GM18498 (cell line): ENCODE measurements at regions not wholly inside any gene's neighbourhood (a gene's known extent, or its start where the extent isn't known, plus 50 kb on each side); places are given as distances from the start of the nearest gene placed in this dataset.

Experiments
- ATAC-seq: cut with Tn5 transposase; IDR thresholded peaks from one replicate; pipeline ENCODE4 v1.9.1; 2021; ENCODE audit warnings: mild to moderate bottlenecking, moderate library complexity; ENCODE audit not compliant: unreplicated experiment

DNA sequence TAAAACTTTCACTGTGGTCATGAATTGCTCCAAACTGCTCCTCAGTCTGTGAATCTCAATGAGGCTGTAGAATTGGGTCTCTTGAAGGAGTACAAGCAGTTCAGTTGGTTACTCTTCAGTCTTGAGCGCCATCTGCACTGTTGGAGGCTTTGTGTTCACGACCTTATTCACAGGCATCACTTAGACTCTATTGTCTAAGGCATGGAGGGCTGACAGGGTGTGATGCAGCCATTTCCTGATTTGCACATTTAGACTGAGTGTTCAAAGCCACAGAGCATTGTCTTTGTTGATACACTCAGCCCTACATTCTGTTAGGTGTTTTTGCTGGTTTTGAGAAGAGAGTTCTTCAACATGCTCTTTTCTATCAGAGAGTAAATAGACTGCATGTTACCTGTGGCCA, 355.9 kb upstream of the RIOK2 start:
- no peak for ATAC-seq

- no peak for ATAC-seq
Observed at GRCh38 chr5:97541864-97542263, 358.8 kb upstream of the RIOK2 start.

DNA sequence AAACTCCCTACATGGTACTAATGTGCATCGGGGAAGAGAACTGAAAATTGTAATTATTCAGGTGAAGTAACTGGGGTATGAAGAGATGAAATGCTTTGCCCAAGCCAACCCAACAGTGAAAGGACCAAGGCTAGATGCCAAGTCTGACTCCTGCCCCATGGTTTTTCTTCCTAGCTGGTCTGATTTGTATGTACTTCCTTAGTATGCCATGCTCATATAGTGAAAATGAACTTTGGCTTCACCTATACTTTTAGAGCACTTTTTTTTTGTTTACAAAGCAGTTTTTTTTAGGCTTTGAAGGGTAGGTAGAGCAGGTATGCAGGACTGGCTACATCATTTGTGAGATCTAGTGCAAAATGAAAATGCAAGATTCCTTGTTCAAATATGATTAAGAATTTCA, 359.4 kb upstream of the RIOK2 start:
- no peak for ATAC-seq

GRCh38 chr5:97543166-97543565, 360.1 kb upstream of the RIOK2 start:
- ATAC-seq: no peak

DNA sequence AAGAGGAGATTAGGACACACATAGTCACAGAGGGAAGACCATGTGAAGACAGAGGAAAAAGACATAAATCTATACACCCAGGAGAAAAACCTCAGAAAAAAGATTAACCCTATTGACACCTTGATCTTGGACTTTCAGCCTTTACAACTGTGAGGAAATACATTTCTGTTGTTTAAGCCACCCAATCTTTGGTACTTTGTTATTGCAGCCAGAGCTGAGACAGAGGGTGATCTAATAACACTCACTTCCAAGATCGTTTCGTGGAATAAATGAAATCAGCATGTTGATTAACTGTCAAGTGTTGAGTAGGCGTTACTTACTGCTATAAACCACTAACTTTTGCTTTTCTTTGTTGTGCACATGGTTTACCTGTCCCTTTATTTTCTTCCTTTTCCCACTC, 361.2 kb upstream of the RIOK2 start:
- ATAC-seq: no peak

- no peak for ATAC-seq
Observed at GRCh38 chr5:97544678-97545077, 361.6 kb upstream of the RIOK2 start.

GRCh38 chr5:97545446-97545845, 362.4 kb upstream of the RIOK2 start:
- no peak for ATAC-seq

DNA sequence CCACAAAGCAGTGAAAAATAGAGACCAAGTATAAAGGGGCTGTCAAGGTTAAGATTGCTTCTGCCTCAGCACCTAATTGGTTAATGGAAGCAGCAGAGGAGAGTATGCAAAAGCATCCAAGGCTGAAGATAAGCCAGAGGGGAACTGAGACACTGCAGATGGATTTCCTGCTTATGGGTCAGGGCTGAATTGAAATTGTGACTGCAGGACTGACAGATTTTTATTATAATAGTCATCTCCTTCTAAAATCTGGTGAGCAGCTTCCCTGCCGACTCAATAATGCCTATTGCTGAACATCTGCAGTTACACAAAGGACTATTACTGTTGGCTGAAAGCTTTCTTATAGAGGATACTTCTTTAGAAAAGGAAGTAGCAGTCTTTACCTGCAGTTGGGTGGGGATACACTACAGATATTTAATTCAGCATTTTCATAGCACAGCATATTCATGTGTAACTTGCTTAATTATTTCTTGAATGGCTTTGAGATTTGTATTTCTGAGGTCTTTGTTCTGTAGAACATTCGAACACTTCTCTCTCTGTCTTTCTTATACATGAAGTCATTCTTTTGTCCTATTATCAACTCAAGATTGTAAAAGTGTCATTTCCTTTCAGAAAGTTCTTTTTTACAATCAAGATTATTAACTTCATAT, 363.0 kb upstream of the RIOK2 start:
- ATAC-seq: no peak

- ATAC-seq: no peak
Observed at GRCh38 chr5:97547430-97547829, 364.4 kb upstream of the RIOK2 start.

DNA sequence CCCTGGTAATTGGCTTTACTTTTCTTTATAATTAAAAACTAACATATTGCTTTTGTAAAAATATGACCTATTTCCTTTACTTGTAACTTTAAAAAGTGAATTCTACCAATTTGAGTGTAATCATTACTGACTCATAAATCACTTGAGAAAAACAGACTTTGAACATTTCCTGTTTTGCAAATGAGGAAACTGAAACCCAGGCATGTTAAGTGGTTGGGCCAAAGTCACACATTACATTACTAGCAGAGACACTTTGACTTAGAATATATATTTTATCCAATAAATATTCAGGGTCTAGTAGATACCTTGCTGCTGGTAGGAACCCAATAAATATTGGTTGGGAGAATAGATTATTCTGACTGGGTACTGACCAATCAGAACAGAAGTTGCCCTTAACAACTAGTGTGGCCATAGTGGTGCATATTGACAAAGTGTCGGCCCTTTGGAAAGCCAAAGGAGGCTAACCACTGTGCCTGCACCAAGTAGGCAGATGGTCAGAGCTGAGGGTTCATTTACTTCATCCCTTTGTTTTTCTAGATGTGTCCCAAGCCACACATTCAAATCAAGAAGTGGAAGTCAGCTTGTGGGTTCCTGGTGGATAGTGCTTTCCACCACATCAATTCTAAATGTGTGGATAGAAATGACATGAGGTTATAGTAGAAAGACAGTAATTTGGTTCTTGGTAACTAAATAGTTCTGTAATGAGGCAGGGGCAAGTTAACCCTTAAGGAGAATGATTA, 365.1 kb upstream of the RIOK2 start:
- ATAC-seq: peak; percentile 83

- ATAC-seq: no peak
Observed at GRCh38 chr5:97548739-97549080, 365.7 kb upstream of the RIOK2 start.

- ATAC-seq: no peak
Observed at GRCh38 chr5:97549496-97549895, 366.4 kb upstream of the RIOK2 start.

GRCh38 chr5:97550164-97550563, 367.1 kb upstream of the RIOK2 start:
- ATAC-seq: no peak

DNA sequence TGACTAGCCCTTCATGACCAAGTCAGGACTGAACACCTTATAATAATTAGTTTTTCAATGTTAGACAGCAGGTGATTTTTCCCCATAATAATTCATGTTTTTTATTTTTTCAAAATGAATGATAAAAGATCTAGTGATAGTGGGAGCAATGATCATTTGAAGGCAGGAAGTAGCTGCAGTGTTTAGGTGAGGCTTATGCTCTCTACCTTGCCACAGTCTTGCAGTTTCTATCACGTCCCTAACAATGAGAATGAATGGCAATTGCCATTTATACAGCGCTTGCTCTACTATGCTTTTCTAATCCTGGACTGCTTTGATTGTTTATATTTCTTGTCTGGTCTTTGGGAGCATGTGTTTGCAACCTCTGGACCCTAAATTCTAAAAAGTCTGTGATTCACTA, 367.8 kb upstream of the RIOK2 start:
- ATAC-seq: no peak

DNA sequence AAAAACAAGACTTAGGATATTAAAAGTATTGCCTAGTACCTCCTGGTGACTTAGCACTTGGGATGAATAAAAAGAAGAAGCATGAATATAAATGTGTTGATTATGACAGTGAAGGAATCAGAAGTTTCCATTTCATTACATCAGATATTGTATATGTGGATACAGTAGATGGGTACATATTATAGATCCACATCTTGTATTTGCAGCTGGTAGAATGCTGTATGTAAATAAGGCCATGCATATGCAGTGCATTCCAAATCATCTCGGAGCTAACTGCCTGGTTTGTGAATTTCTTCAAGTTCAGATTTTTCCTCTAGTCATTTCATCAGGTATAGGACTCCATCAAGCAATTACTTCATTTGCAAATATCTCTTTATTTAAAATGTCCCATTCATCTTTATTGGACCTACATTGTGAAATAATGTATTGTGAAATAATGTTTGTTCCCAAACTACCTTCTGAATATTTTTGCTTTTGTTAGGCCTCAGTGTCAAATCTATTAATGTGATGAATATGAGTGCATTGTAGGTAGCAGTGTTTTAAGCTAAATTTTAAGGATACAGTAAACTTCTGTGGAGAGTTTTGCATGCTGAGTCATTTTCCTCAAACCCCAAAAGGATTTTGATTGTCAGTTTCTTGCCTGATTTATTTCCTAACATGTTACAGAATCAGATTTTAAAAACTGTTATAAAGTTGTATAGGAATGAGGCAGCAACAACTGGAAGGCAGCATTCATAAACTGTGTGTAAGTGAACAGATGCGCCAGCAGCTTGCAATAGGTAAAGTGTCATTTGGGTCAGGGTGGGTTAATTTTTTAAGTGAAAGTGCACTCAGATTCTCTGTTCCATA, 370.8 kb upstream of the RIOK2 start:
- no peak for ATAC-seq

DNA sequence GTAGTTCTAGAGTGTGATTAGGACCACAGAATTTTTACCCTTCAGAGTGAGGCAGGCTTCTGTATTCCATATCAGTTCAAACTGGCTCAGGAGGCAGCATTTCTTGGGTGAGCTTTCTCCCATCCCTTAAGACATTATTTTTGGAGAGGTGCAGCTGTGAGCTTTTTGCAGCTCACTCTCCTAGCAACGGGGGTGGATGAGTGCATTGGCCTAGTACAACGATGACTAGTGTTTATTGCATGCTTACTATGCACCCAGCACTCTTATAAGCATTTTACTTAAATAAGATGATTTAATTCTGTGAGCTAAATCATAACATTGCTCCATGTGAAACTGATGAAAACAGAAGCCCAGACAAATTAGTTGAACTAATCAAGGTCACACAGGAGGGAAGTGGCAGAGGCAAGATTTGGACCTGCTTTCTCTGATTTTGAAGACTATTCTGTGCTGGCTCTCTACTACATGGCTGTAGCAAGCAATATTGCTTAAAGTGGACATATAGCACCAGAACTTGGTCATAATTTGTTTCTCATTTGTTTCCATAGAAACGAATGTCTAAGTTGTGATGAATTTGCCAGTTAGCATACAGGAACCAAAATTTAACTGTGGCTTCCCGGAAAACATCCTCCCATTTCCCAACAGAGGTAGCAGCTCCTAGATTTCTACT, 372.1 kb upstream of the RIOK2 start:
- ATAC-seq: no peak

GRCh38 chr5:97555644-97555981, 372.6 kb upstream of the RIOK2 start:
- no peak for ATAC-seq

DNA sequence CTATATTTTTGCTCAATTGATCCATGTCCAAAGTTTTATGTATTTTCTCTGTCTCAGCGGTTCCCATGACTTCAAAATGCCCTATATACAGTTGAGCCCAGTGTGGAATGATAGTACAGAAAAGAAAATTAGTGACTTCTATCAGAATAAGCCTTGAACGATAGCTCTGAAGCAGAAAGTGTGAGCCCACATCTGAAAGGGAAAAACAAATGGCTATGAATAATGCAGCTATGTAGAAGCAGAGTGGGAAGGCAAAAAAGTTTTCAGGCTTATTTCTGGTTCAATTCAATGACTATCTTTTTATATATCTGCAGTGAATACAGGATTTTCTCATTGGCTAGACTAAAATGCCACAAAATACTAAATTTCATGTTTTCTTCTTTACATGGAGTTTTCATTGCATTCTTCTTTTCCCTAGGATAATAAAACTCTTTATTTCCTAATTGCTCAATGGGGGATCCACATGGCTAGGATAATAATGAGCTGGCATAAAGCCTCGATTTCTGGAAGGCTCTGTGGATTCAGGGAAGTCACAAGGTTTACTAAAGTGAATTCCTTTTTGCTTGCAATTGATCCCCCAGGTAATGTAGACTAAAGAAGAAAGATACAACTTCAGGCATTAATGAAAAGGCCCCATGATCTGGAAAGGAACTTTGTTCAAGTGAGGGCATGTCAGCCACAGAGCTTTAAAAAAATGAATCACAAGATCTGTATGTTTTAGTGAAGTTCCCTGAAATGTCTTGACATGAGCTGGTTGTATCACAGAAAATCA, 377.0 kb upstream of the RIOK2 start:
- ATAC-seq: no peak

DNA sequence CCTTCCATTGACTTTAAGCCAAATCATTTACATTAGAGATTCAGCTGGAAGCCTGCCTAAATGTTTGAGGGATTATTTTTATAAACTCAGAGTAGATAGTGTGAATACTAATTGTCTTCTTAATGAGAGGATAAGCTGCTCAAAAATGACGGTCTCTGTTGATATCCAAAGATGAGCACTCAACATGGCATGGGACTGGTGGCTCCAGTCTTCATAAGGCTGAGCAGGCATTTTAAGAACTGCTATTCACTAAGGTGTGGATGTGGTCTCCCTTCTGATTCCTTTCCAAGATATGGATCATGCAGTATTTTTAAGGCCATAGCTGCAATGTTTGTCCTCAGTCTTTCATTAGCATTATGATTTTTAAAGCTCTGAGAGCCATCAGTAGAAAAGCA, 377.5 kb upstream of the RIOK2 start:
- no peak for ATAC-seq

DNA sequence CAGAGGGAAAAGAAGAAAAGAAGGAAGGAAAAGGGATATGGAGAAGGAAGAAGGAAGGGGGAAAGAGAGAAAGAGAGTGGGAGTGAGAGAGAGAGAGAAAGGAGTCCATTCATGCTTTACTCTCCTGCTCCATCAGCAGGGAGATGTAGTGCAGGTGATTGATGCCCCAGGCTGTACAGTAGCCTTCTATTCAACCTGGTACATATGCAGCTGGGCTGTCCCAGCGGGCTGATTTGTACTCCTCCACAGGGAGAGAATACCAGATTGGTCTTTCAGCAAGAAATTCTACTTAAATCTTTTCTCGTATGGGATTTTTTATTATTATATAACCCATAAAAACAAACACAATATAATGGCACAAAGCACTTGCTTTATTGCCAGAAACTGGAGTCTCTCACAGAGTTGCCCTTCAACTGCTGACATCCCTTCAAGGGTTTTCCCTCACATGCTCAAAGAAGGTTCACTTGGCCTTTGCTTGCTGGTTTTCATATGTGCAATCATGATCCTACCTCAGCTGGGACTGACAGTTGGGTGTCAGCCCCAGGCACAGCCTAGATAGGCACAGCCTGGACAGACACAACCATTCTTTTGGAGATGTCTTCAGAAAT, 380.1 kb upstream of the RIOK2 start:
- ATAC-seq: no peak
